ENCODE measurements at regions not wholly inside any gene's neighbourhood (a gene's known extent, or its start where the extent isn't known, plus 50 kb on each side); places are given as distances from the start of the nearest gene placed in this dataset.

GRCh38 chr22:41023299-41023623, 69.1 kb upstream of the EP300 start:
- no peak for TF ChIP-seq POLR2A (IDR thresholded peaks at IDR 0.05)
- TF ChIP-seq CTCF (IDR thresholded peaks at IDR 0.05 in 4 of 5, conservative IDR thresholded peaks at IDR 0.05 in 1 of 5): no peak
